ENCODE measurements at regions not wholly inside any gene's neighbourhood (a gene's known extent, or its start where the extent isn't known, plus 50 kb on each side); places are given as distances from the start of the nearest gene placed in this dataset.

DNA sequence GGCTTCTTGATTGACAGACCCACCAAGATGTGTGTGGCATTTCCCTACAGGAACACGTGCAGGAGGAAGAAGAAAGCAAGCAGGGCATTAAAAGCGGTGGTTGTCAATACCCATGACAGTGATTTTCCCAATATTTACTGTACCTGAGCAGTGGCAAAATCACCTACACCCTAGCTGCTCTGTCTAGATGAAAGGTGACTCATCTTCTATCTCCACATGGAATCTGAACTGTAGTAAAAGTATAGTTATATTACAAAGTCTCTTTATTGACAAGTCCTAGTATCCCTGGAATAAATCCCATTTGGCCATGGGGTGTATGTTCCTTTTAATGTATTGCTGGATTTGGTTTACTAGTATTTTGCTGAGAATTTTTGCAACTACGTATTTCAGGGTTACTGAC, 458.8 kb upstream of the SORCS1 start:
- POLR2A ChIA-PET: no interaction called here

GRCh38 chr10:107619139-107619538, 454.6 kb upstream of the SORCS1 start:
- no peak overlapping the region for H3K27ac ChIP-seq
- no peak overlapping the region for H3K4me3 ChIP-seq
- no peak overlapping the region for H3K4me2 ChIP-seq
- TF ChIP-seq MAZ (IDR thresholded peaks at IDR 0.05; ENCODE audit: borderline replicate concordance, low read depth, low read length) (no peak), RCOR1 (IDR thresholded peaks at IDR 0.05; ENCODE audit: low read depth, low read length) (no peak), KDM5A (IDR thresholded peaks at IDR 0.05) (no peak)
- TF ChIP-seq, protein P1, sequence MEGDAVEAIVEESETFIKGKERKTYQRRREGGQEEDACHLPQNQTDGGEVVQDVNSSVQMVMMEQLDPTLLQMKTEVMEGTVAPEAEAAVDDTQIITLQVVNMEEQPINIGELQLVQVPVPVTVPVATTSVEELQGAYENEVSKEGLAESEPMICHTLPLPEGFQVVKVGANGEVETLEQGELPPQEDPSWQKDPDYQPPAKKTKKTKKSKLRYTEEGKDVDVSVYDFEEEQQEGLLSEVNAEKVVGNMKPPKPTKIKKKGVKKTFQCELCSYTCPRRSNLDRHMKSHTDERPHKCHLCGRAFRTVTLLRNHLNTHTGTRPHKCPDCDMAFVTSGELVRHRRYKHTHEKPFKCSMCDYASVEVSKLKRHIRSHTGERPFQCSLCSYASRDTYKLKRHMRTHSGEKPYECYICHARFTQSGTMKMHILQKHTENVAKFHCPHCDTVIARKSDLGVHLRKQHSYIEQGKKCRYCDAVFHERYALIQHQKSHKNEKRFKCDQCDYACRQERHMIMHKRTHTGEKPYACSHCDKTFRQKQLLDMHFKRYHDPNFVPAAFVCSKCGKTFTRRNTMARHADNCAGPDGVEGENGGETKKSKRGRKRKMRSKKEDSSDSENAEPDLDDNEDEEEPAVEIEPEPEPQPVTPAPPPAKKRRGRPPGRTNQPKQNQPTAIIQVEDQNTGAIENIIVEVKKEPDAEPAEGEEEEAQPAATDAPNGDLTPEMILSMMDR (IDR thresholded peaks at IDR 0.05): no peak
- no peaks in the 10 kb centered on the region for H3K4me1 ChIP-seq
- DNase-seq (ENCODE audit: low read depth in 1 of 2, low spot score in 1 of 2) (no peak), ATAC-seq (no peak), FAIRE-seq (no peak)
- 12% methylated on average over 1 of the region's 1 CpG for WGBS (ENCODE audit: missing lambda C conversion rate)
- H3K9me3 ChIP-seq: no peaks in the 10 kb centered on the region
- ChIA-PET POLR2A (no interaction called here), CTCF (no interaction called here)

More for the DNA sequence above, 458.8 kb upstream of the SORCS1 start:
- ATAC-seq (no peak), DNase-seq (ENCODE audit: low read depth in 1 of 2, low spot score in 1 of 2) (no peak), FAIRE-seq (no peak)
- Histone ChIP-seq H3K27ac (no peak overlapping the region), H3K4me2 (no peak overlapping the region), H3K4me1 (no peaks in the 10 kb centered on the region), H3K4me3 (no peak overlapping the region), H3K9me3 (no peaks in the 10 kb centered on the region)
- 3% methylated on average over 3 of the region's 3 CpGs for WGBS (ENCODE audit: missing lambda C conversion rate)
- CTCF ChIA-PET: no interaction called here
- TF ChIP-seq FOSL2 (IDR thresholded peaks at IDR 0.05) (no peak), FOSL2 (CRISPR knock-in tag; IDR thresholded peaks at IDR 0.05) (0 out of 2 replicates have a peak, but pooled peaks have one; percentile 3)
- TF ChIP-seq, protein P1 (IDR thresholded peaks at IDR 0.05): no peak

GRCh38 chr10:107618504-107618994, 454.0 kb upstream of the SORCS1 start:
- CTCF ChIA-PET: no interaction called here
- no peak for FAIRE-seq
- 5% methylated on average over 1 of the region's 1 CpG for WGBS (ENCODE audit: missing lambda C conversion rate)
- Histone ChIP-seq H3K4me3 (no peak overlapping the region), H3K9me3 (no peaks in the 10 kb centered on the region), H3K27ac (no peak overlapping the region), H3K4me1 (no peaks in the 10 kb centered on the region), H3K4me2 (no peak overlapping the region)
- DNase-seq (ENCODE audit: low read depth in 1 of 2, low spot score in 1 of 2): no peak
- POLR2A ChIA-PET: no interaction called here
- ATAC-seq: no peak
- TF ChIP-seq ZFP36 (IDR thresholded peaks at IDR 0.05; ENCODE audit: borderline replicate concordance, partially characterized antibody) (no peak), TP53 (CRISPR knock-in tag; IDR thresholded peaks at IDR 0.05) (no peak), HOXB5 (CRISPR knock-in tag; IDR thresholded peaks at IDR 0.05) (no peak), MAZ (IDR thresholded peaks at IDR 0.05; ENCODE audit: borderline replicate concordance, low read depth, low read length) (no peak), POLR2AphosphoS2 (conservative IDR thresholded peaks at IDR 0.05; ENCODE audit: low read length) (no peak), CBX2 (IDR thresholded peaks at IDR 0.05; ENCODE audit: borderline replicate concordance, low read depth) (no peak), POLR2A (IDR thresholded peaks at IDR 0.05; ENCODE audit: low read length) (no peak), HEYL (CRISPR knock-in tag; IDR thresholded peaks at IDR 0.05) (no peak), GATA3 (IDR thresholded peaks at IDR 0.05; ENCODE audit: borderline replicate concordance) (no peak), FOXS1 (CRISPR knock-in tag; IDR thresholded peaks at IDR 0.05) (no peak), ZC3H11A (IDR thresholded peaks at IDR 0.05) (no peak), ZSCAN20 (CRISPR knock-in tag; IDR thresholded peaks at IDR 0.05) (no peak), CHD4 (IDR thresholded peaks at IDR 0.05; ENCODE audit: borderline replicate concordance) (no peak), NFE2L2 (conservative IDR thresholded peaks at IDR 0.05; ENCODE audit: low read length) (no peak)
- TF ChIP-seq, protein P1 (IDR thresholded peaks at IDR 0.05): no peak
- TF ChIP-seq, protein P2, sequence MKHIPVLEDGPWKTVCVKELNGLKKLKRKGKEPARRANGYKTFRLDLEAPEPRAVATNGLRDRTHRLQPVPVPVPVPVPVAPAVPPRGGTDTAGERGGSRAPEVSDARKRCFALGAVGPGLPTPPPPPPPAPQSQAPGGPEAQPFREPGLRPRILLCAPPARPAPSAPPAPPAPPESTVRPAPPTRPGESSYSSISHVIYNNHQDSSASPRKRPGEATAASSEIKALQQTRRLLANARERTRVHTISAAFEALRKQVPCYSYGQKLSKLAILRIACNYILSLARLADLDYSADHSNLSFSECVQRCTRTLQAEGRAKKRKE (CRISPR knock-in tag; IDR thresholded peaks at IDR 0.05; ENCODE audit: low read depth): no peak
- TF ChIP-seq, protein P3, sequence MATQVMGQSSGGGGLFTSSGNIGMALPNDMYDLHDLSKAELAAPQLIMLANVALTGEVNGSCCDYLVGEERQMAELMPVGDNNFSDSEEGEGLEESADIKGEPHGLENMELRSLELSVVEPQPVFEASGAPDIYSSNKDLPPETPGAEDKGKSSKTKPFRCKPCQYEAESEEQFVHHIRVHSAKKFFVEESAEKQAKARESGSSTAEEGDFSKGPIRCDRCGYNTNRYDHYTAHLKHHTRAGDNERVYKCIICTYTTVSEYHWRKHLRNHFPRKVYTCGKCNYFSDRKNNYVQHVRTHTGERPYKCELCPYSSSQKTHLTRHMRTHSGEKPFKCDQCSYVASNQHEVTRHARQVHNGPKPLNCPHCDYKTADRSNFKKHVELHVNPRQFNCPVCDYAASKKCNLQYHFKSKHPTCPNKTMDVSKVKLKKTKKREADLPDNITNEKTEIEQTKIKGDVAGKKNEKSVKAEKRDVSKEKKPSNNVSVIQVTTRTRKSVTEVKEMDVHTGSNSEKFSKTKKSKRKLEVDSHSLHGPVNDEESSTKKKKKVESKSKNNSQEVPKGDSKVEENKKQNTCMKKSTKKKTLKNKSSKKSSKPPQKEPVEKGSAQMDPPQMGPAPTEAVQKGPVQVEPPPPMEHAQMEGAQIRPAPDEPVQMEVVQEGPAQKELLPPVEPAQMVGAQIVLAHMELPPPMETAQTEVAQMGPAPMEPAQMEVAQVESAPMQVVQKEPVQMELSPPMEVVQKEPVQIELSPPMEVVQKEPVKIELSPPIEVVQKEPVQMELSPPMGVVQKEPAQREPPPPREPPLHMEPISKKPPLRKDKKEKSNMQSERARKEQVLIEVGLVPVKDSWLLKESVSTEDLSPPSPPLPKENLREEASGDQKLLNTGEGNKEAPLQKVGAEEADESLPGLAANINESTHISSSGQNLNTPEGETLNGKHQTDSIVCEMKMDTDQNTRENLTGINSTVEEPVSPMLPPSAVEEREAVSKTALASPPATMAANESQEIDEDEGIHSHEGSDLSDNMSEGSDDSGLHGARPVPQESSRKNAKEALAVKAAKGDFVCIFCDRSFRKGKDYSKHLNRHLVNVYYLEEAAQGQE (IDR thresholded peaks at IDR 0.05): no peak
- TF ChIP-seq, protein P4, sequence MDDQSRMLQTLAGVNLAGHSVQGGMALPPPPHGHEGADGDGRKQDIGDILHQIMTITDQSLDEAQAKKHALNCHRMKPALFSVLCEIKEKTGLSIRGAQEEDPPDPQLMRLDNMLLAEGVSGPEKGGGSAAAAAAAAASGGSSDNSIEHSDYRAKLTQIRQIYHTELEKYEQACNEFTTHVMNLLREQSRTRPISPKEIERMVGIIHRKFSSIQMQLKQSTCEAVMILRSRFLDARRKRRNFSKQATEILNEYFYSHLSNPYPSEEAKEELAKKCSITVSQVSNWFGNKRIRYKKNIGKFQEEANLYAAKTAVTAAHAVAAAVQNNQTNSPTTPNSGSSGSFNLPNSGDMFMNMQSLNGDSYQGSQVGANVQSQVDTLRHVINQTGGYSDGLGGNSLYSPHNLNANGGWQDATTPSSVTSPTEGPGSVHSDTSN (IDR thresholded peaks at IDR 0.05): no peak
